H1 (cell line): ENCODE measurements at regions not wholly inside any gene's neighbourhood (a gene's known extent, or its start where the extent isn't known, plus 50 kb on each side); places are given as distances from the start of the nearest gene placed in this dataset.

ENCODE experiments used
- NANOG ChIP-seq: IDR thresholded peaks from 2 replicates; pipeline ENCODE4 v1.6.1; 2011; ENCODE audit warnings: low read length, low read depth, mild to moderate bottlenecking, inconsistent platforms; ENCODE audit not compliant: insufficient read depth, poor library complexity, severe bottlenecking
- SIRT6 ChIP-seq: IDR thresholded peaks from one replicate; pipeline ENCODE4 v1.7.1; 2012; ENCODE audit warnings: low read length, inconsistent platforms
- TF ChIP-seq, protein P1 (sequence below): fragments of 300-600 bp; sonication (generic); IDR thresholded peaks from 2 replicates; pipeline ENCODE4 v1.7.1; 2012; ENCODE audit warnings: low read length, moderate library complexity, mild to moderate bottlenecking, inconsistent platforms; ENCODE audit not compliant: insufficient replicate concordance
- TF ChIP-seq, protein P2 (sequence below): IDR thresholded peaks from 2 replicates; pipeline ENCODE4 v1.6.1; 2012; ENCODE audit warnings: inconsistent platforms

DNA sequence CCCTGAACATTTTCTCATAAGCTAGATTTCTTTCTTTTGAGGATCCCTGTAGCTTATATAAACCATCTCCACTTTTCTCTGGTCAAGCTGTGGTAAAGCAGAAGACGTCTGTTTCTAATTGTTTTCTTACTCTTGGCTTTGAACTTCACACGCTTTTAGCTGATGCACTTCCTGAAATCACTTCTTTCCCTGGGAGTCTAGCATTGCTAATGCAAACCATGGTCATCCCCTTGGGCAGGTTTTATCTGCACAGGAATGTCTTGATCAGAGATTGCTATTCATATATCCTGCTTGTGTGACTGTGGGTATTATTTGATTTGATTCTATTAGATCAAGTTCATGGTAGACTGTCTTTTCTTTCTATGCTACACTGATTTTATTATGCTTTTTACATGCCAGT, 199.2 kb upstream of the POU2AF2 start (continued):
- TF ChIP-seq, protein P1, sequence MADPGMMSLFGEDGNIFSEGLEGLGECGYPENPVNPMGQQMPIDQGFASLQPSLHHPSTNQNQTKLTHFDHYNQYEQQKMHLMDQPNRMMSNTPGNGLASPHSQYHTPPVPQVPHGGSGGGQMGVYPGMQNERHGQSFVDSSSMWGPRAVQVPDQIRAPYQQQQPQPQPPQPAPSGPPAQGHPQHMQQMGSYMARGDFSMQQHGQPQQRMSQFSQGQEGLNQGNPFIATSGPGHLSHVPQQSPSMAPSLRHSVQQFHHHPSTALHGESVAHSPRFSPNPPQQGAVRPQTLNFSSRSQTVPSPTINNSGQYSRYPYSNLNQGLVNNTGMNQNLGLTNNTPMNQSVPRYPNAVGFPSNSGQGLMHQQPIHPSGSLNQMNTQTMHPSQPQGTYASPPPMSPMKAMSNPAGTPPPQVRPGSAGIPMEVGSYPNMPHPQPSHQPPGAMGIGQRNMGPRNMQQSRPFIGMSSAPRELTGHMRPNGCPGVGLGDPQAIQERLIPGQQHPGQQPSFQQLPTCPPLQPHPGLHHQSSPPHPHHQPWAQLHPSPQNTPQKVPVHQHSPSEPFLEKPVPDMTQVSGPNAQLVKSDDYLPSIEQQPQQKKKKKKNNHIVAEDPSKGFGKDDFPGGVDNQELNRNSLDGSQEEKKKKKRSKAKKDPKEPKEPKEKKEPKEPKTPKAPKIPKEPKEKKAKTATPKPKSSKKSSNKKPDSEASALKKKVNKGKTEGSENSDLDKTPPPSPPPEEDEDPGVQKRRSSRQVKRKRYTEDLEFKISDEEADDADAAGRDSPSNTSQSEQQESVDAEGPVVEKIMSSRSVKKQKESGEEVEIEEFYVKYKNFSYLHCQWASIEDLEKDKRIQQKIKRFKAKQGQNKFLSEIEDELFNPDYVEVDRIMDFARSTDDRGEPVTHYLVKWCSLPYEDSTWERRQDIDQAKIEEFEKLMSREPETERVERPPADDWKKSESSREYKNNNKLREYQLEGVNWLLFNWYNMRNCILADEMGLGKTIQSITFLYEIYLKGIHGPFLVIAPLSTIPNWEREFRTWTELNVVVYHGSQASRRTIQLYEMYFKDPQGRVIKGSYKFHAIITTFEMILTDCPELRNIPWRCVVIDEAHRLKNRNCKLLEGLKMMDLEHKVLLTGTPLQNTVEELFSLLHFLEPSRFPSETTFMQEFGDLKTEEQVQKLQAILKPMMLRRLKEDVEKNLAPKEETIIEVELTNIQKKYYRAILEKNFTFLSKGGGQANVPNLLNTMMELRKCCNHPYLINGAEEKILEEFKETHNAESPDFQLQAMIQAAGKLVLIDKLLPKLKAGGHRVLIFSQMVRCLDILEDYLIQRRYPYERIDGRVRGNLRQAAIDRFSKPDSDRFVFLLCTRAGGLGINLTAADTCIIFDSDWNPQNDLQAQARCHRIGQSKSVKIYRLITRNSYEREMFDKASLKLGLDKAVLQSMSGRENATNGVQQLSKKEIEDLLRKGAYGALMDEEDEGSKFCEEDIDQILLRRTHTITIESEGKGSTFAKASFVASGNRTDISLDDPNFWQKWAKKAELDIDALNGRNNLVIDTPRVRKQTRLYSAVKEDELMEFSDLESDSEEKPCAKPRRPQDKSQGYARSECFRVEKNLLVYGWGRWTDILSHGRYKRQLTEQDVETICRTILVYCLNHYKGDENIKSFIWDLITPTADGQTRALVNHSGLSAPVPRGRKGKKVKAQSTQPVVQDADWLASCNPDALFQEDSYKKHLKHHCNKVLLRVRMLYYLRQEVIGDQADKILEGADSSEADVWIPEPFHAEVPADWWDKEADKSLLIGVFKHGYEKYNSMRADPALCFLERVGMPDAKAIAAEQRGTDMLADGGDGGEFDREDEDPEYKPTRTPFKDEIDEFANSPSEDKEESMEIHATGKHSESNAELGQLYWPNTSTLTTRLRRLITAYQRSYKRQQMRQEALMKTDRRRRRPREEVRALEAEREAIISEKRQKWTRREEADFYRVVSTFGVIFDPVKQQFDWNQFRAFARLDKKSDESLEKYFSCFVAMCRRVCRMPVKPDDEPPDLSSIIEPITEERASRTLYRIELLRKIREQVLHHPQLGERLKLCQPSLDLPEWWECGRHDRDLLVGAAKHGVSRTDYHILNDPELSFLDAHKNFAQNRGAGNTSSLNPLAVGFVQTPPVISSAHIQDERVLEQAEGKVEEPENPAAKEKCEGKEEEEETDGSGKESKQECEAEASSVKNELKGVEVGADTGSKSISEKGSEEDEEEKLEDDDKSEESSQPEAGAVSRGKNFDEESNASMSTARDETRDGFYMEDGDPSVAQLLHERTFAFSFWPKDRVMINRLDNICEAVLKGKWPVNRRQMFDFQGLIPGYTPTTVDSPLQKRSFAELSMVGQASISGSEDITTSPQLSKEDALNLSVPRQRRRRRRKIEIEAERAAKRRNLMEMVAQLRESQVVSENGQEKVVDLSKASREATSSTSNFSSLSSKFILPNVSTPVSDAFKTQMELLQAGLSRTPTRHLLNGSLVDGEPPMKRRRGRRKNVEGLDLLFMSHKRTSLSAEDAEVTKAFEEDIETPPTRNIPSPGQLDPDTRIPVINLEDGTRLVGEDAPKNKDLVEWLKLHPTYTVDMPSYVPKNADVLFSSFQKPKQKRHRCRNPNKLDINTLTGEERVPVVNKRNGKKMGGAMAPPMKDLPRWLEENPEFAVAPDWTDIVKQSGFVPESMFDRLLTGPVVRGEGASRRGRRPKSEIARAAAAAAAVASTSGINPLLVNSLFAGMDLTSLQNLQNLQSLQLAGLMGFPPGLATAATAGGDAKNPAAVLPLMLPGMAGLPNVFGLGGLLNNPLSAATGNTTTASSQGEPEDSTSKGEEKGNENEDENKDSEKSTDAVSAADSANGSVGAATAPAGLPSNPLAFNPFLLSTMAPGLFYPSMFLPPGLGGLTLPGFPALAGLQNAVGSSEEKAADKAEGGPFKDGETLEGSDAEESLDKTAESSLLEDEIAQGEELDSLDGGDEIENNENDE = no peak
- no peak for TF ChIP-seq NANOG
- no peak for TF ChIP-seq SIRT6
- TF ChIP-seq, protein P2, sequence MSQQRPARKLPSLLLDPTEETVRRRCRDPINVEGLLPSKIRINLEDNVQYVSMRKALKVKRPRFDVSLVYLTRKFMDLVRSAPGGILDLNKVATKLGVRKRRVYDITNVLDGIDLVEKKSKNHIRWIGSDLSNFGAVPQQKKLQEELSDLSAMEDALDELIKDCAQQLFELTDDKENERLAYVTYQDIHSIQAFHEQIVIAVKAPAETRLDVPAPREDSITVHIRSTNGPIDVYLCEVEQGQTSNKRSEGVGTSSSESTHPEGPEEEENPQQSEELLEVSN = no peak
